Adrenal gland (tissue), 9 donors: ENCODE measurements at regions not wholly inside any gene's neighbourhood (a gene's known extent, or its start where the extent isn't known, plus 50 kb on each side); places are given as distances from the start of the nearest gene placed in this dataset.

Experiments used
- DNase-seq, 7 donors: peaks; one replicate each; pipeline ENCODE4 v3.0.0-alpha.2; 2019 to 2020
- H3K27ac ChIP-seq, 5 donors: fragments of 200-600 bp; sonication (generic) in 4 of 5; 1 replicate in 3 of 5; 2 replicates in 2 of 5; pipeline versions ENCODE4 v1.5.1 to v1.8.0; 2016 to 2020; ENCODE audit warnings: mild to moderate bottlenecking in 1 of 5
- H3K27me3 ChIP-seq: fragments of 200-600 bp; 2 replicates; pipeline ENCODE4 v1.8.0; 2021
- H3K36me3 ChIP-seq, 2 donors: fragments of 200-600 bp; replicated peaks in 1 of 2; 1 replicate in 1 of 2; 2 replicates in 1 of 2; pipeline versions ENCODE4 v1.5.1 to v1.8.0; 2018 to 2022
- H3K4me1 ChIP-seq, 2 donors: fragments of 200-600 bp; replicated peaks in 1 of 2; 1 replicate in 1 of 2; 2 replicates in 1 of 2; pipeline versions ENCODE4 v1.5.1 to v1.8.0; 2018 to 2021
- H3K4me3 ChIP-seq, 4 donors: fragments of 200-600 bp; sonication (generic) in 3 of 4; one replicate each; pipeline ENCODE4 v1.5.1; 2016 to 2018
- H3K9me3 ChIP-seq, 3 donors: fragments of 200-600 bp; sonication (generic) in 1 of 3; replicated peaks in 1 of 3; 1 replicate in 2 of 3; 2 replicates in 1 of 3; pipeline versions ENCODE4 v1.5.1 to v1.8.0; 2016 to 2021
- POLR2A ChIP-seq, 2 donors: fragments of 450-650 bp; IDR thresholded peaks; one replicate each; pipeline ENCODE4 v1.6.1; 2017; ENCODE audit warnings: antibody characterized with exemption in 2 of 2, mild to moderate bottlenecking in 2 of 2, moderate library complexity in 1 of 2
- WGBS, 4 donors: extraction: QIAGEN DNeasy Blood & Tissue Kit in 2 of 4; methylation state at CpG; one replicate each; pipeline versions ENCODE4 v1.1.5 to v1.1.7; 2013 to 2017; 5-methylcytosine and 5-hydroxymethylcytosine counted together
- intact Hi-C, 2 donors: fragments of 100-400 bp; cut with DNase I; formaldehyde crosslinking; loops; one replicate each; pipeline versions ENCODE4 v1.14.1 to v1.15.0; 2022 to 2023
- TF ChIP-seq, protein P1 (sequence below), 6 experiments: fragments of 450-650 bp in 4 of 6; fragments of 200-600 bp in 2 of 6; sonication (generic) in 1 of 6; IDR thresholded peaks; 1 replicate in 5 of 6; 2 replicates in 1 of 6; pipeline versions ENCODE4 v1.5.1 to v1.8.0; 2016 to 2021; ENCODE audit warnings: antibody characterized with exemption in 6 of 6, mild to moderate bottlenecking in 2 of 6, moderate library complexity in 1 of 6
- donor health status: healthy with polysubstance abuse.
- donor health status: Bipolar disorder and iron deficiency.
- donor health status: DM: yes; HTN: yes; CAD: no.
- donor health status: DM: no; HTN: no; CAD: no.
- donor health status: DM: no; HTN: no; CAD: no.

DNA sequence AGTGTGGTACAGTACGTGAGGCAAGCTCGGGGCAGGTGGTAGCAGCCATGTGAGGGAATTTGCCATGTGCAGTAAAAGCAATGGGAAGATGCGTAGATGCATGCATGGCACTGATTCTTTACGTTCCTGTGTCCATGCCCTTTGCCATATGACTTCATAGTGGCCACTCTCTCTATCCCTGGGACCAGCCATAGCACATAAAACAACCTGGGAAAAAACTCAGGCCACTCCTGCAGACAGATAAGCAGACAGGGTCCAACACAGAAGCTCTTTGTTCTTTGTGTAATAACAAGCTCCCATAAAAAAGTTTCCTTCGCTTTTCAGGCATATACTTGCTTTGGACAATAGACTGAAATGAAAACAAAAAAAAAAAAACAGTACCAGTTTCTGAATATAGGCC, 622.4 kb upstream of the POM121L12 start:
- no peak for DNase-seq
- no peak overlapping the region for H3K27ac ChIP-seq
- H3K4me1 ChIP-seq, result no peaks in the 10 kb centered on the region
- no peaks in the 10 kb centered on the region for H3K36me3 ChIP-seq
- no peaks in the 10 kb centered on the region for H3K9me3 ChIP-seq
- WGBS, 4 donors, result 50 to 83% (median 63%) methylated on average over 5 of the region's 5 CpGs
- no peak overlapping the region for H3K4me3 ChIP-seq
- intact Hi-C loops, result no loop called here
- TF ChIP-seq, protein P1, sequence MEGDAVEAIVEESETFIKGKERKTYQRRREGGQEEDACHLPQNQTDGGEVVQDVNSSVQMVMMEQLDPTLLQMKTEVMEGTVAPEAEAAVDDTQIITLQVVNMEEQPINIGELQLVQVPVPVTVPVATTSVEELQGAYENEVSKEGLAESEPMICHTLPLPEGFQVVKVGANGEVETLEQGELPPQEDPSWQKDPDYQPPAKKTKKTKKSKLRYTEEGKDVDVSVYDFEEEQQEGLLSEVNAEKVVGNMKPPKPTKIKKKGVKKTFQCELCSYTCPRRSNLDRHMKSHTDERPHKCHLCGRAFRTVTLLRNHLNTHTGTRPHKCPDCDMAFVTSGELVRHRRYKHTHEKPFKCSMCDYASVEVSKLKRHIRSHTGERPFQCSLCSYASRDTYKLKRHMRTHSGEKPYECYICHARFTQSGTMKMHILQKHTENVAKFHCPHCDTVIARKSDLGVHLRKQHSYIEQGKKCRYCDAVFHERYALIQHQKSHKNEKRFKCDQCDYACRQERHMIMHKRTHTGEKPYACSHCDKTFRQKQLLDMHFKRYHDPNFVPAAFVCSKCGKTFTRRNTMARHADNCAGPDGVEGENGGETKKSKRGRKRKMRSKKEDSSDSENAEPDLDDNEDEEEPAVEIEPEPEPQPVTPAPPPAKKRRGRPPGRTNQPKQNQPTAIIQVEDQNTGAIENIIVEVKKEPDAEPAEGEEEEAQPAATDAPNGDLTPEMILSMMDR (IDR thresholded peaks at IDR 0.05), result no peak
- no peak for TF ChIP-seq POLR2A (IDR thresholded peaks at IDR 0.05)
- no peaks in the 10 kb centered on the region for H3K27me3 ChIP-seq

DNA sequence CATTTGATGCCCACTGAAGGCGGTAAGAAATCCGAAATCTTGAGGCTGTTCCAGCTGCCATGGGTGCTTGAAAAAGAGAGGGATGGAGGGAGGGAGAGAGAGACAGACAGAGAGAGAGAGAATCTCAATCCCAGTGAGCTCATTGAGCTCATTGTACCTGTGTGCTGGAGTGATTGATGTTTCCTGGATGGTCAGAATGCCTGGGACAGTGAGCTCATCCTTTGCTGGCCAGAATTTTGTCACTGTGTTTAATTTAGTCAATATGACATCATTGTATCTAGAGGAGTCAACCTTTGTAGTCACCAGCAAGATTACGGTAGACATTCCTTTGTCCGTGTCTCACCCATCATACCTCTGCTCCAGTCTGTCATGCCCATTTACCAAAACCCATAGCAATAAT, 625.4 kb upstream of the POM121L12 start:
- WGBS, 4 donors, result 77 to 84% (median 82%) methylated on average over 4 of the region's 4 CpGs
- Histone ChIP-seq H3K36me3 (no peaks in the 10 kb centered on the region), H3K27me3 (no peaks in the 10 kb centered on the region), H3K4me1 (no peaks in the 10 kb centered on the region), H3K9me3 (no peaks in the 10 kb centered on the region), H3K27ac (no peak overlapping the region), H3K4me3 (no peak overlapping the region)
- TF ChIP-seq, protein P1 (IDR thresholded peaks at IDR 0.05), result no peak
- no peak for TF ChIP-seq POLR2A (IDR thresholded peaks at IDR 0.05)
- no peak for DNase-seq
- intact Hi-C loops, result no loop called here

DNA sequence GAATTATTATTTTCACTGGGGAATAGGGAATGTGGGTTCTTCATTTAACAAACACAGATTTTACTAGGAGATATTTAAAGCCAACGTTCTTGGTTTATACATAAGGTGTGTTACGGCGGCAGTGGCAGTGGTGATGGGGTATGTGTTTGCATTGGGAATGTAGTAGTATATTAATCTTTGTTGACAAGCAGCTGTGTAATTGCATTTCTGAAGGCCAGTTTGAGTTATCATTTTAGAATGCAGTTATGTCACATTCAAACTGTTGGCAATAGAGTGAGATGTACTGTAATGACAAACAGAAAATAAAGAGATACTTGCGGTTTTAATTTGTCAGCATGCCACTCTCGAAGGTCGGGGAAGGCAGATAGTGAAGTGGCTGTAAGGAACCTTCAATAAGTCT, 628.6 kb upstream of the POM121L12 start:
- TF ChIP-seq, protein P1 (IDR thresholded peaks at IDR 0.05), result no peak
- no peak for TF ChIP-seq POLR2A (IDR thresholded peaks at IDR 0.05)
- no peaks in the 10 kb centered on the region for H3K36me3 ChIP-seq
- 71 to 72% (median 72%) methylated on average over 6 of the region's 6 CpGs for WGBS, 4 donors
- H3K27me3 ChIP-seq, result no peaks in the 10 kb centered on the region
- no peak for DNase-seq
- H3K9me3 ChIP-seq, result no peaks in the 10 kb centered on the region
- H3K4me1 ChIP-seq, result no peaks in the 10 kb centered on the region
- H3K4me3 ChIP-seq, result no peak overlapping the region
- H3K27ac ChIP-seq, result no peak overlapping the region
- intact Hi-C loops, result no loop called here

DNA sequence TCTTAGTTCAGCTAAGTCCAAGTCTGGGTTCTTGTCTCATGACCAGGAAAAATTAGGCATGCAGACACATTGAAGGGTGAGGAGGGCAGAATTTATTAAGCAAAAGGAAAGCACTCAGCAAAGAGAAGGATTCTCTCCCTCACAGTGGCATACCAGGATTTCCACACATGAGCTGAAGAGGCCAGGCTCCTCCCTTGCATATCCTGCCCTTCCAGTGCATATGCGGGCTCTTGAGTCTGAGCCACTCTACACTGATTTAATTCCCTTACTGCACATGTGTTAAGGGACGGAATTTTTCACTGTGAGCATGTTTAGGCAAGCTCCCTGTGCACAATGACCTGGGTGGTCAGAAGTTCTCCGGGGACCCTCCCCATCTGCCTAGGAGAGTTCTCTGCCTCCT, 652.7 kb upstream of the POM121L12 start:
- 78 to 93% (median 82%) methylated on average over 2 to 3 of the region's 3 CpGs for WGBS, 4 donors
- Histone ChIP-seq H3K36me3 (no peaks in the 10 kb centered on the region), H3K27ac (no peak overlapping the region), H3K9me3 (no peaks in the 10 kb centered on the region), H3K27me3 (no peaks in the 10 kb centered on the region), H3K4me1 (no peaks in the 10 kb centered on the region), H3K4me3 (no peak overlapping the region)
- no peak for TF ChIP-seq POLR2A (IDR thresholded peaks at IDR 0.05)
- TF ChIP-seq, protein P1 (IDR thresholded peaks at IDR 0.05), result no peak
- DNase-seq, result no peak
- intact Hi-C loops, result no loop called here
